ENCODE measurements at regions not wholly inside any gene's neighbourhood (a gene's known extent, or its start where the extent isn't known, plus 50 kb on each side); places are given as distances from the start of the nearest gene placed in this dataset.
A peak's percentile ranks its signal among the peaks of the same experiment; 100 is the strongest.

DNA sequence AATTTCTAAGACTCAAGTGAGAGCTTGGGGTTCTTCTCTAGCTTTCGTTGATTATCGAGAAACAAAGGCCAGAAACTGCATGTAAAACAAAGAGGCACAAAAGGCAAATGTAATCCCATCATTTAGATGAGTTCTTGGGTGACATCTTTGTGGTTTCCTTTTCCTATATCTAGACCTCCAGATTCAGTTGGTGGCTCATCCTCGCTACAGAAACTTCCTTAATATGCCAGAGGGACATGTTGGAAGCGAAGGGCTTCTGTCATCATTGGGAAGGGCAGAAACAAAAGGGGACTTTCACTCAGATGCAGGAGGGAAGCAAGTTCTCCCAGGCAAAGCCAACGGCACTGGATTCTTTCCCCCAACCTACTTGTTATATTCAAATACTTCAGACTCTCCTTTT lies 150.6 kb upstream of the ZFHX3 start:
- Histone ChIP-seq H3K4me1 (ENCODE audit: control insufficient read depth, insufficient read depth, low read depth, low read length) (no peaks in the 10 kb centered on the region), H3K4me2 (ENCODE audit: low read length, poor library complexity, severe bottlenecking) (no peak overlapping the region), H2AFZ (ENCODE audit: low read depth, low read length) (no peak overlapping the region), H2AK5ac (ENCODE audit: low read length, severe bottlenecking) (no peak overlapping the region), H3K27ac (ENCODE audit: low read length, poor library complexity, severe bottlenecking) (no peak overlapping the region), H3K23ac (ENCODE audit: low read length in 2 of 2) (no peak overlapping the region), H3K79me1 (replicated peaks; ENCODE audit: low read length, poor library complexity, severe bottlenecking) (no peaks in the 10 kb centered on the region), H3K18ac (ENCODE audit: low read depth in 1 of 2, low read length in 2 of 2) (no peak overlapping the region), H3K9me3 (ENCODE audit: control insufficient read depth, low read length) (no peaks in the 10 kb centered on the region), H2BK15ac (ENCODE audit: low read depth, poor library complexity, severe bottlenecking) (no peak overlapping the region), H4K8ac (ENCODE audit: low read length) (no peak overlapping the region), H3K14ac (ENCODE audit: low read length in 2 of 2) (no peak overlapping the region), H4K91ac (ENCODE audit: low read length) (no peak overlapping the region), H2BK12ac (ENCODE audit: low read length in 2 of 2) (no peak overlapping the region), H3K27me3 (ENCODE audit: control insufficient read depth in 1 of 2, insufficient read depth in 1 of 2, low read length in 2 of 2) (no peaks in the 10 kb centered on the region), H3K4ac (ENCODE audit: low read depth in 1 of 2, low read length in 2 of 2) (no peak overlapping the region), H3K4me3 (ENCODE audit: insufficient read depth in 1 of 2, low read depth in 1 of 2, low read length in 2 of 2) (no peak overlapping the region), H3K36me3 (ENCODE audit: control insufficient read depth in 1 of 2, insufficient read depth in 2 of 2, low read depth in 1 of 2, low read length in 2 of 2) (no peaks in the 10 kb centered on the region), H3K9ac (ENCODE audit: low read length) (no peak overlapping the region), H2BK120ac (ENCODE audit: low read depth, low read length) (no peak overlapping the region), H2BK5ac (ENCODE audit: low read depth, low read length, poor library complexity, severe bottlenecking) (no peak overlapping the region)
- no peak for DNase-seq
- 91% methylated on average over 5 of the region's 5 CpGs for WGBS

DNA sequence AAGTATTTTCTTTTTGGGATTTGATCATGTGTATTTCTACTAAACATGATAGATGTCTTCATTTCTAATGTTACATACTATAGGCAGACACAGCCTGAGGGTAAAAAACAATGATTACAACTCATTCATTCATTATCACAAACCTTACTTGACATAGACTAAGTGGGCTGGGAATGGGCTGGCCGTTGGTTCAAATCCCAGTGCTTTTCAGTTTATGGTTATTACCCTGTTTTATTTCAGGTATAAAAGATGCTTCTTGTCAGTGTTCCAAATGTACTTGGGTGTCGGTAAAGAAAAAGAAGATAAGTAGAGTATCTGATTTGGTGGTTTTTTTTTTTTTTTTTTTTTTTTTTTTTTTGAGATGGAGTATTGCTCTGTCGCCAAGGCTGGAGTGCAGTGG lies 149.7 kb upstream of the ZFHX3 start:
- Histone ChIP-seq H2AK5ac (ENCODE audit: low read length, severe bottlenecking) (no peak overlapping the region), H2BK15ac (ENCODE audit: low read depth, poor library complexity, severe bottlenecking) (no peak overlapping the region), H2BK12ac (ENCODE audit: low read length in 2 of 2) (no peak overlapping the region), H2BK120ac (ENCODE audit: low read depth, low read length) (no peak overlapping the region), H3K9ac (ENCODE audit: low read length) (no peak overlapping the region), H3K9me3 (ENCODE audit: control insufficient read depth, low read length) (no peaks in the 10 kb centered on the region), H3K23ac (ENCODE audit: low read length in 2 of 2) (no peak overlapping the region), H2BK5ac (ENCODE audit: low read depth, low read length, poor library complexity, severe bottlenecking) (no peak overlapping the region), H3K27ac (ENCODE audit: low read length, poor library complexity, severe bottlenecking) (no peak overlapping the region), H3K4me1 (ENCODE audit: control insufficient read depth, insufficient read depth, low read depth, low read length) (no peaks in the 10 kb centered on the region), H3K27me3 (ENCODE audit: control insufficient read depth in 1 of 2, insufficient read depth in 1 of 2, low read length in 2 of 2) (peaks cover 0 to 6% of the 10 kb centered on the region in 2 experiments), H4K8ac (ENCODE audit: low read length) (no peak overlapping the region), H3K36me3 (ENCODE audit: control insufficient read depth in 1 of 2, insufficient read depth in 2 of 2, low read depth in 1 of 2, low read length in 2 of 2) (no peaks in the 10 kb centered on the region), H2AFZ (ENCODE audit: low read depth, low read length) (no peak overlapping the region), H4K91ac (ENCODE audit: low read length) (no peak overlapping the region), H3K4me2 (ENCODE audit: low read length, poor library complexity, severe bottlenecking) (no peak overlapping the region), H3K18ac (ENCODE audit: low read depth in 1 of 2, low read length in 2 of 2) (no peak overlapping the region), H3K79me1 (replicated peaks; ENCODE audit: low read length, poor library complexity, severe bottlenecking) (no peaks in the 10 kb centered on the region), H3K4me3 (ENCODE audit: insufficient read depth in 1 of 2, low read depth in 1 of 2, low read length in 2 of 2) (no peak overlapping the region), H3K4ac (ENCODE audit: low read depth in 1 of 2, low read length in 2 of 2) (no peak overlapping the region), H3K14ac (ENCODE audit: low read length in 2 of 2) (no peak overlapping the region)
- WGBS, result 79% methylated on average over 3 of the region's 3 CpGs
- no peak for DNase-seq

DNA sequence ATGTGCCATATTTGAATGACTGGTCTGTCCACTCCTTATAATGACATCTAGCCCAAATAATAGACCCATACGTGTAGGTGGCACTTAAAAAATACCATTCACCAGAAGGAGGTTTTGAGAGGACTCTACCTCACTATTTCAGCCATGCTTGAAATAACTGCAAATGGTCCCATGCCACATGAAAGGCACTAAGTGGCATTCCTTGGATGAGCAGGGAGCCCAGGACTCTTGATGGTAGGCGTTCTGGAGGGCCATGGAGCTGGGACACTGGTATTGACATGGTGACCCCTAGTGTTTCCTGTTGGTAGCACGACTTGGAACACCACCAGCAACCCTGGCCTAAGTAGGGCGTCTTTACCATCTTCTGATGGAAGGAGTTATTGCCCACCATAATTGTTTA lies 148.7 kb upstream of the ZFHX3 start:
- no peak overlapping the region for H3K4me3 ChIP-seq (ENCODE audit: insufficient read depth in 1 of 2, low read depth in 1 of 2, low read length in 2 of 2)
- H4K8ac ChIP-seq (ENCODE audit: low read length), result no peak overlapping the region
- 48% methylated on average over 4 of the region's 4 CpGs for WGBS
- H3K27ac ChIP-seq (ENCODE audit: low read length, poor library complexity, severe bottlenecking), result no peak overlapping the region
- H2BK5ac ChIP-seq (ENCODE audit: low read depth, low read length, poor library complexity, severe bottlenecking), result no peak overlapping the region
- H2BK12ac ChIP-seq (ENCODE audit: low read length in 2 of 2), result no peak overlapping the region
- H3K27me3 ChIP-seq (ENCODE audit: control insufficient read depth in 1 of 2, insufficient read depth in 1 of 2, low read length in 2 of 2), result peaks cover 0 to 15% of the 10 kb centered on the region in 2 experiments
- DNase-seq, result peak; percentile 73
- H2AK5ac ChIP-seq (ENCODE audit: low read length, severe bottlenecking), result no peak overlapping the region
- H3K4ac ChIP-seq (ENCODE audit: low read depth in 1 of 2, low read length in 2 of 2), result no peak overlapping the region
- H3K4me1 ChIP-seq (ENCODE audit: control insufficient read depth, insufficient read depth, low read depth, low read length), result no peaks in the 10 kb centered on the region
- H3K18ac ChIP-seq (ENCODE audit: low read depth in 1 of 2, low read length in 2 of 2), result no peak overlapping the region
- H3K23ac ChIP-seq (ENCODE audit: low read length in 2 of 2), result no peak overlapping the region
- no peak overlapping the region for H3K14ac ChIP-seq (ENCODE audit: low read length in 2 of 2)
- no peak overlapping the region for H2BK120ac ChIP-seq (ENCODE audit: low read depth, low read length)
- no peak overlapping the region for H4K91ac ChIP-seq (ENCODE audit: low read length)
- no peaks in the 10 kb centered on the region for H3K36me3 ChIP-seq (ENCODE audit: control insufficient read depth in 1 of 2, insufficient read depth in 2 of 2, low read depth in 1 of 2, low read length in 2 of 2)
- H2BK15ac ChIP-seq (ENCODE audit: low read depth, poor library complexity, severe bottlenecking), result no peak overlapping the region
- H3K9me3 ChIP-seq (ENCODE audit: control insufficient read depth, low read length), result no peaks in the 10 kb centered on the region
- H3K79me1 ChIP-seq (replicated peaks; ENCODE audit: low read length, poor library complexity, severe bottlenecking), result no peaks in the 10 kb centered on the region
- H2AFZ ChIP-seq (ENCODE audit: low read depth, low read length), result no peak overlapping the region
- H3K4me2 ChIP-seq (ENCODE audit: low read length, poor library complexity, severe bottlenecking), result no peak overlapping the region
- H3K9ac ChIP-seq (ENCODE audit: low read length), result no peak overlapping the region

DNA sequence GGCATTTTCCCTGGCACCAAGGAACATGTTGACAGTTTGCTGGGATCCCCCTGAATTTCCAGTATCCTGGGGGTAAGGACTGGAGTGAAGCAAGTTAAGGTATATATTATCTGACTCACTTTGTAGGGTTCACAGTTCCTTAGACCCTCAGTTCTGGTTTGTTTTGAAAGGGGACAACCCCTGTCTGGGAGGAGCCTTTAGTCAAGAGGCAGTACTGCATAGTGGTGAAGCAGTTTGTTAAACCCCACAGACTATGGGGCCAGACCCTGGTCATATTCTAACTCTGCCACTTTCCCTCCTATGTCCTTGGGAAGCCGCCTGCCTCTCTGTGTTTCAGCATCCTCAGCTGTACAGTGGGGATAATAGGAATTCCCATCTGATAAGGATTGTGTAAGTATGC lies 145.5 kb upstream of the ZFHX3 start:
- no peak overlapping the region for H2AFZ ChIP-seq (ENCODE audit: low read depth, low read length)
- H4K8ac ChIP-seq (ENCODE audit: low read length), result no peak overlapping the region
- no peaks in the 10 kb centered on the region for H3K79me1 ChIP-seq (replicated peaks; ENCODE audit: low read length, poor library complexity, severe bottlenecking)
- peaks cover 0 to 33% of the 10 kb centered on the region in 2 experiments for H3K27me3 ChIP-seq (ENCODE audit: control insufficient read depth in 1 of 2, insufficient read depth in 1 of 2, low read length in 2 of 2)
- no peaks in the 10 kb centered on the region for H3K9me3 ChIP-seq (ENCODE audit: control insufficient read depth, low read length)
- no peak overlapping the region for H3K18ac ChIP-seq (ENCODE audit: low read depth in 1 of 2, low read length in 2 of 2)
- H2BK120ac ChIP-seq (ENCODE audit: low read depth, low read length), result no peak overlapping the region
- no peak overlapping the region for H3K4me3 ChIP-seq (ENCODE audit: insufficient read depth in 1 of 2, low read depth in 1 of 2, low read length in 2 of 2)
- H3K9ac ChIP-seq (ENCODE audit: low read length), result no peak overlapping the region
- no peak overlapping the region for H2AK5ac ChIP-seq (ENCODE audit: low read length, severe bottlenecking)
- no peak overlapping the region for H3K27ac ChIP-seq (ENCODE audit: low read length, poor library complexity, severe bottlenecking)
- no peak overlapping the region for H3K4me2 ChIP-seq (ENCODE audit: low read length, poor library complexity, severe bottlenecking)
- no peak overlapping the region for H2BK15ac ChIP-seq (ENCODE audit: low read depth, poor library complexity, severe bottlenecking)
- no peak overlapping the region for H3K23ac ChIP-seq (ENCODE audit: low read length in 2 of 2)
- H2BK5ac ChIP-seq (ENCODE audit: low read depth, low read length, poor library complexity, severe bottlenecking), result no peak overlapping the region
- H2BK12ac ChIP-seq (ENCODE audit: low read length in 2 of 2), result no peak overlapping the region
- WGBS, result no CpG with 5 or more reads among the region's 1 CpG
- DNase-seq, result no peak
- H3K36me3 ChIP-seq (ENCODE audit: control insufficient read depth in 1 of 2, insufficient read depth in 2 of 2, low read depth in 1 of 2, low read length in 2 of 2), result no peaks in the 10 kb centered on the region
- no peak overlapping the region for H4K91ac ChIP-seq (ENCODE audit: low read length)
- no peaks in the 10 kb centered on the region for H3K4me1 ChIP-seq (ENCODE audit: control insufficient read depth, insufficient read depth, low read depth, low read length)
- no peak overlapping the region for H3K4ac ChIP-seq (ENCODE audit: low read depth in 1 of 2, low read length in 2 of 2)
- H3K14ac ChIP-seq (ENCODE audit: low read length in 2 of 2), result no peak overlapping the region

All from mesenchymal stem cell (in vitro differentiated cells and primary cell).